HG03097 (cell line): ENCODE measurements at regions not wholly inside any gene's neighbourhood (a gene's known extent, or its start where the extent isn't known, plus 50 kb on each side); places are given as distances from the start of the nearest gene placed in this dataset.
"Not testable (repeated sequence)": the region's sequence is repeated elsewhere in the genome, so short reads cannot be mapped to it uniquely, and the experiment has no call there.

Experiments used
- ATAC-seq: cut with Tn5 transposase; IDR thresholded peaks from one replicate; pipeline ENCODE4 v1.9.1; 2021; ENCODE audit not compliant: unreplicated experiment, low FRiP score

DNA sequence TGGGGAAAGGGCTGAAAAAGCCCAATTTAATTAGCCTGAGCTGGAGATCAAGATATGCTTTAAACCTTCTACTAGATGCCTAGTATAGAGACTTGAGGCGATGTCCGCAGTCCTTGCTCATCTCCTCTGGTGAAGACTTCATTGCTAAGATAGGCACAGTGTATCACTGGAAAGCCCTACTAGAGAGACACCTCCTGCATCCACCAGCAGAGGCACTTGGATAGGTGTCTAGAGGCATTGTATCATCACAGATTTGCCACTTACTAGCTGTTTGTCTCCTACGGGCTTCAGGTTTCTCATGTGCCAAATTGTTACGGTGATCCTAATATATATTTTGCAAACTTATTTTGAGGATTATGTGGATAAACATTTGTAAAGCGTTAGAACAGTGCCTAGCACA lies 1048.5 kb downstream of the GALC start:
- ATAC-seq: no peak

DNA sequence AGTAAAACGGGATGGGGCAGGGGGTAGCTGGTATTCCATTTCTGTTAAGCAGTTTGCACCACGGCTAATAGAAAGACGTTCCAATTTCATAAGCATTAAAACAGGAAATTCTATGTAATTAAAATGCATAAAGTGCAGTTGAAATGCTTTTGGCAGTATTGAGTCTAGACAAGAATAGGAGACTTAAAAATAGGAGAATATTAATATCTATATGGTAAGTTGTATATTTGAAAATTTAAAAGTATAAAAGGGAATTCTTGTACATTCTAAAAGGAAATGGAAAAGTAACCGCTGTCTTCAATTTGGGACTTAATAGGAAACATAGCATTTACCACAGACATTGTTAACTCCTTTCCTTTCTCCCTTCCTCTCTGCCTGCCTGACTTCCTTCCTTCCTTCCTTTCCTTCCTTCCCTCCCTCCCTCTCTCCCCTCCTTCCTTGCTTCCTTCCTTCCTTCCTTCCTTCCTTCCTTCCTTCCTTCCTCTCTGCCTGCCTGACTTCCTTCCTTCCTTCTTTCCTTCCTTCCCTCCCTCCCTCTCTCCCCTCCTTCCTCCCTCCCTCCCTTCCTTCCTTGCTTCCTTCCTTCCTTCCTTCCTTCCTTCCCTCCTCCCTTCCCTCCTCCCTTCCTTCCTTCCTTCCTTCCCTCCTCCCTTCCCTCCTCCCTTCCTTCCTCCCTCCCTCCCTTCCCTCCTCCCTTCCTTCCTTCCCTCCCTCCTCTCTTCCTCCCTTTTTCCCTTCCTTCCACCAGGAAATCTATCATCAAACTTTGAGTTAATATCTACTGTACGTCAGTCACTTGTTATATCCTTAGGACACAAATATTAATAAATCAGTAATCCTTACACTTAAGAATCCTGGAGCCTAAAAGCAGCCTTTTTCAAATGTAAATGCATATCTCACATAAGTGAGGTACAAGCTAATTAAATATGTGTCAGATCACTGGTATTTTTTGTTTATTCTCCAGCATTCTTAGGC lies 1049.3 kb downstream of the GALC start:
- ATAC-seq: no peak

DNA sequence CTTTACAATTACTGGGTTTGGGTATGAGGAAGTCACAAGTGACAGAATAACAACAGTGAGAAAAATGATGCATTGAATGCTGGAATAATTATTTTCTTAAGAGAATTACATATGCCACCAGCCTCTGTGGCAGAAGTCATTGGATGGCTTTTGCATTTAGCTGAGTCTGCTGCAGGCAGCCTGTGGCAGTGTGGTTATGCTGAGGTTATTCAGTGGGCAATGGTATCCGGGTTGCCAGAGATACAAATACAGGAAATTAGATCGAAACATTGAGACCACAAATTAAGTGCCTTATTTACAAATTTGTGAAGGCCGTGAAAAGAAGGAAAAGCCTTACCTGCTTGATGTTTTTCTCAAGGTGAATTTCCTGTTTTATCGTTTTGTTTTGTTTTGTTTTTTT lies 1050.0 kb downstream of the GALC start:
- ATAC-seq: no peak

DNA sequence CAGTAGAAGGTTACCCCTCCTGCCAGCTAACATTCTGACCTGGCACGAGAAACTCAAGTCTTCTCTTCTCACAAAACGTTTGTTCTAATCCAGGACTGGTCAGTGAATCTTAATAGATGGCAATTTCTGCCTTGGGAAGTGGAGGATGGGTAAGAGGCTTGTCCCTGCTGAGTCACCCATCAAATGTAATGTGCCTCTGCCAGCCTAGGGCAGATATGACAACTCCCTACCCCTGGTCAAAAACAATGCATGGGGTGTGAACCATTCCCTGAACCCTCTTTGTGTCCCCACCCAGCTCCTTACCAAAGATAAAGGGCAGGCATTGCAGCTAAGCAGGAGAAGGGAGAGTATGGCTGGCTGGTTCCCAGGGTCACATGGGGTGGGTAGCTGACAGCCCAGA lies 1052.9 kb downstream of the GALC start:
- no peak for ATAC-seq

DNA sequence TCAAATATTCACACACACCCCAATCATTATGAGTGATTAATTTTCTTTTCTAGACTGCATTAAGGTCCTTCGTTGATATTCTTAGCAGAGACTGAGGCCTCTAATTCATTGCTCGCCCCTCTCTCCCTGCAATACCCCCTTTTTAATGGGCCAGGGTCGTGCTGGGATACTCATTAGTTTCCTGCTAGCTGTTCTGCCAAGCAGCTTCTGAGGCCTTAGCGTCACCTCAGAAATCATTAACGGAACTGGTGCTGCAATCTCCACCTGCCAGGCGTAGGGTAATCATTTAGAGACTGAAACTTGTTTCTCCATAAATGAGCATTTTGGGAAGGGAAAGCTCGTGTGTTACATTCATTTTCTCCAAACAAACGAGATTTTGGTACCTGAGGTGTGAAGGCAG lies 1054.7 kb downstream of the GALC start:
- no peak for ATAC-seq

DNA sequence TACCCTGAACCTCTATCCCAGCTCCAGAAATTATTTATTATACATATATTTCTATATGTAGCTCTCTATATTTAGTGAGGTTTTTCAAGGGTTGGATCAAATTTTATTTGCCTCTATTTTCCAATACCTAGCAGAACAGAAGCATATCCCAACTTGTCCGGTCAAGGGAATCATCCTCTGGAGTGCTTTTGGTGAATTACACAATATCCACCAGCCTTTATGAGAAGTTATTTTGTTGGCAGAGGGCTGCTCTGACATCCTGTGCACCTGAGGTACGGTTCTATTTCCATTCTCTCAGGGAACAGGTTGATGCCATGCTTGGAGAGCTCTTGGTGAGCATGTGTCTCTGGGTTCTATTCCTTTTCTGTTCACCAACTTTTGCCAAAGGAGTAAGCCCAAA lies 1056.4 kb downstream of the GALC start:
- no peak for ATAC-seq

DNA sequence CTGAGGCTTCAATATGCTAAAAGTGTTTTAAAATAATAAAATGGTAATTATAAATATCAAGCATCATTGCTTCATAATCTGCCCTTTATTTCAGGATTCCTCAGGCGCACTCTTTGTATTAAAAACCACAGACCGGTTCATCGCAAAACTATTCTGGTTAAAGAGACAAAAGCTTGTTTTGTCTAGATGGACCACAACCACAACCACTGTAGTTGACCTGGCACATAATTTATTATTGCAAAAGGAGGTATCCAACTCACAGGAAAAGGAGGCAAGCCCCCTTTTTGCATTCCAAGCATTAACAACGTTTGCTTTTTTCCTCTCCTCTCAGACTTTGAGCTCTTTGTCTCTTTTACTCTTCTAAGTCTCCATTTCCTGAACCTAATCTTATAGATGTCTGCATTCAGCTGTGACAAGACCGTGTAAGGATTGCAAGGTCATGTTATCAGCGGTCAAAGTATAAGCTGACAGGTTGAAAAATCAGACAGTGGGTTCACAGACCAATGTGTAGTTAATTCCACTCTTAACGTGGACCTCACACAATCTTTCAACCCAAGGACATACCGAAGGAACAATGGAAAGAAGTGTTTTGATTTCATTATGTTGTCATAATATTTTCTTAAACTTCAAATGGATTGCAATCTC lies 1057.6 kb downstream of the GALC start:
- no peak for ATAC-seq

DNA sequence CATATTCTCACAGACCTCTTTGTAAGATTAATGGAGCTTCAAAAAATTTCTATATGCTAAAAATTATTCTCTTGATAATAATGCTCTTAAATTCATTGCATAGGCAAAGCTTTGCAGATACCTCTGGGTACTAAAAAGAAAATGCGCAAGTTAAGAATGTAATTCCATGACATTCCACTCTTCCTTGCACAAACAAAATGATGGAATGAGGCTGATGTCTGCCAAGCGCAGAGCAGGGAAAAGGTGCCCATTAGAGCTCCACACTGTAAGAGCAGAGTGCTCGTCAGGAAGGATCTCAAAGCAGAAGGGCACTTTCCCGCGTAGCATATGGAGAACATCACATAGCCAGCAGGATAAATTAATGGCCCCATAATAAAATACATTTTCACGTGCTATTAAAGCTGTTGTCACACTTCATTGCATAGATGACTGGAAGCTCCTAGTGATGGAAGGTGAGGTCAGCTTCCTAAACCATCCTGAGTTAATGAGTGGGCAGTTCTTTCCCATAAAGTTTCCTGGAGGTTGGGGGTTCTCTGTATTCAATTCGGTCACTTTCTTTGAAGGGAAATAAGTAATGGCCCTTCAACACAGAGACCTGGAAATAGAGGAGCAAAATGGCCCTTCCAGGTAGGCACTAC lies 1058.9 kb downstream of the GALC start:
- ATAC-seq: no peak

DNA sequence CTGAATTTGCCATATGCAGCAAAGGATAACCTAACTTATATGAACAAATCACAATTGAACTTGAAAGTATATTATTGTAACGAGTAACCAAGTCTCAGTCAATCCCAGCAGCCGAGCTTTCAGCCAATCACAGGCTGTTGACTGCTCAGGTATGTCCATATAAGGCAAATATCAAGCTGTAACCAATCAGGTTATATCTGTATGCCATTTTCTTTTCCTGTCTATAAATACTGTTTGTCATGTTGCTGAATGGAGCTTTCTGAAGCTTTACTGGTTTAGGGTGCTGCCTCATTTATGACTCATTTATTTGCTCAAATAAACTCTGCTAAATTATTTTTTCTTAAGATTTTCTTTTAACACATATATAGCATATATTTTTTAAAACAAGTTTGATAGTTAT lies 1059.5 kb downstream of the GALC start:
- ATAC-seq: no peak

DNA sequence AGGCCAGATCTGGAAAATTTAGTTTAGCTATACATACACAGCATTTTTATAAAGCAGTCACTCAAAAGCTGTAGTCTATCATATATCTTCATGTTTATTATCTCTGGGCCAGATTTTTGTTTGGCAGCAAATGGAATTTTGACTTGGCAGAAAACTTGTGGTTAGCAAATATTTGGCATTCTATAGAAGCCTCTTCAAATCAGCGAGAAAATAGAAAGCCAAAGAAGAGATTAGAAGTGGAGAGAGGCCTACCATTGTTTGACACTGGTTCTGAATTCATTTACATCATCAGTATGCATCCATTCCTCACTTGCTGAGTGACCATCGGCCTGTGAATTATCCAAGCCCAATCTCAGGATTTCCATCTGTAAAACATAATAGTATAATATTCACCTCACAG lies 1077.6 kb downstream of the GALC start:
- no peak for ATAC-seq

DNA sequence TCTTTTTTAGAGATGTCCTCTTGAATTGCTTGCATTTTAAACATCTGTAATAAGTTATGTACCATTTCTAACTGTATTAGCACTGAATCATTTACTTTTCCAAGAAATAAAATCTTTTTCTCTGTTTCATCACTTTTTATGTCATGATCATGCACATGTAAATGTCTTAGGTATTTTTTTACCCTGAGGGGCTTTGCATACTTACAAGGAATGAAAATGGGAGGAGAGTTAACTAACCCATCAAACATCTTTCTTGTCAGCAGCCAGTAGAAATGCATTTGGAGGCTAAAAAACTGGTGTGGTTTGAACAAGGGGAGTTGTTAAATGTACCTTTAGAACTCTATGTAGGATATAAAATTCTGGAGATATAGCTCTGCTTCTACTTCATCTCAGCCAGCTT lies 1080.3 kb downstream of the GALC start:
- ATAC-seq: no peak

DNA sequence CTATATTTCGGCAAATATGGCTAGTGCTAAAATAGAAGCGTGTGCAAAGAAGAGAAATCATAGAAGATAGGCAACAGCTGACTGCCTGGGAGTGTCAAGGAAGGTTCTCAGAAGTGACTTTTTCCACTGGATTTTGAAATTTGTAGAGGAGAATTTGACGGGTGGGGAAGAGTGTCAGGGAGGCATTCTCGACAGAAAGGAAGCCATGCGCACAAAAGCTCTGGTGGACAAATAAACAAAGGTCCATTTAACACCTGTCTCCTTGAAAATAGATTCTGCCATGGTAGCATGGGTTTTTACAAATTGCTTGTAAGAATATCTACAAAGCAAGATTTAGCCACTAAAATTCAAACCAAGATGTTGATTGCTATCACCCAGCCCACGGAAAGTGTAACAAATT lies 1081.5 kb downstream of the GALC start:
- no peak for ATAC-seq

DNA sequence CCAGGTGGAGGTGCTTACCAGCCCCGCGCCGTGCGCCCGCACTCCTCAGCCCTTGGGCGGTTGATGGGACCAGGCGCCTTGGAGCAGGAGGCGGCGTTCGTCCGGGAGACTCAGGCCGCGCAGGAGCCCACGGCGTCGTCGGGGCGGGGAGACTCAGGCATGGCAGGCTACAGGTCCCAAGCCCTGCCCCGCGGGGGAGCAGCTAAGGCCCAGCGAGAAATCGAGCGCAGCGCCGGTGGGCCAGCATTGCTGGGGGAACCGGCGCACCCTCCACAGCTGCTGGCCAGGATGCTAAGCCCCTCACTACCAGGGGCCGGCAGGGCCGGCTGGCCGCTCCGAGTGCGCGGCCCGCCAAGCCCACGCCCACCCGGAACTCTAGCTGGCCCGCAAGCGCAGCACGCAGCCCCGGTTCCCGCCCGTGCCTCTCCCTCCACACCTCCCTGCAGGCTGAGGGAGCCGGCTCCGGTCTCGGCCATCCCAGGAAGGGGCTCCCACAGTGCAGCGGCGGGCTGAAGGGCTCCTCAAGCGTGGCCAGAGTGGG lies 1087.5 kb downstream of the GALC start:
- ATAC-seq: not testable (repeated sequence)

DNA sequence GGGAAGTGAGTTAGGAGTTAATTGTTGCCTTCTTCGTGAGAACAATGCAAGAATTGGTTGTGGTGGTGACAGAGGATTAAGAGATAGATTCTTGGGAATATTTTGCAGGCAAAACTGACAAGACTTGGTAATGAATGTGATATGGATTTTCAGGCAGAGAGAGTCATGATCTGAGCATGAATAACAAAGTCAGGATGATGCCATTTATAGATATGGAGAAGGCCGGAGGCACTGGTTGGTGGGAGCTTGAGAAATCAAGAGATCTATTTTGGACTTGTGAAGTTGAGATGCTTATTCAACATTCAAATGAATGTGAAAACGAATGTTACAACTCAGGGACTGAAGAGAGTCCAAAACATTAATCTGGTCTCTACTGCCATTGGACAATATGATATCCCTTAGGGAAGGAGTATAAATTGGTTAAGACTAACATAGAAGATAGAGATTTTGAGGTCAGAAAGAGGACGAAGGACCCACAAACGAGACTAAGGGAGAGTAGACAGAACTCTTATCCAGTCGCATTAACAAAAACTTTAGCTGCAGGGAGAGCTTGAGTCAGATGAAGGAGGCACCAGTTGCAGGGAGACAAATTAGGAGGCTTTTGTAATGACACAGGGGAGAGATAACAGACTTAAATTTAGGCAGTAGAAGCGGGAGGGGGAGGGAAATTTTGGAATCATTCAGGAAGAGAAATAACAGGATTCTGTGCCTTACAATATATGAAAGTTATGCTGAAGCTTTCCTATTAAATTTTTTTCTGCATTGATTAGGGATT lies 1090.6 kb downstream of the GALC start:
- ATAC-seq: no peak

DNA sequence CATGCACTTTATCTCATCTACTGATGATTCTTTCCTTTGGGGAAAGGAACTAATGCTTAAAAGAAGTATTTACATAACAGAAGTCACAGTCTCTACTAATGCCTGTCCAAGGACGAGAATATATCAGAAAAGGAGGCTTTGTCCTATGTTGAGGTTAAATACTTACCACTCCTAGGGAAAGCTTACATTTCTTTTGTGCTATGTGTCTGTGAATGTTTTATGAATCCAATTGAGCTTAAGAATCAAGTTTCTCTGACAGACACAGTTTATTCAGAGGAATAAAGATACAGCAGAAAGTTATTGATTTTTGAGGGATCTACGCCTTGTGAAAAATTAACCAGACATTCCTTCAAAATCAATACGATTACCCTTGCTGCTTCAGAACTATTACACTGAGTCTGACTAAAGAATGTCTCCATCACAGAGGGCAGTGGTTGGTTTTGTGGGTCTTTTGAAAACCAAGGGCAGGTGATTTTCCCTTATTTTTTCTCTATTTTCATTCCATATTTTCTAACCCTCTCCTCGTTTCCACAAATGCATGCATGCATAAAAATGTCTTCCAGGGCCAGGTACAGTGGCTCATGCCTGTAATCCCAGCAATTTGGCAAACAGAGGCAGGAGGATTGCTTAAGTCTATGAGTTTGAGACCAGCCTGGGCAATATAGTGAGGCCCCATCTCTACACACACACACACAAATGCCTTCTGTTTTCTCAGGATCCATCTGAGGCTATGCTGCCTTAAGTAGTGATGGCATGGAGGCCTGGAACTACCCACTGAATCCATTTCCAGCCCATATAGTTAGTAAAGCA lies 1095.1 kb downstream of the GALC start:
- ATAC-seq: no peak

DNA sequence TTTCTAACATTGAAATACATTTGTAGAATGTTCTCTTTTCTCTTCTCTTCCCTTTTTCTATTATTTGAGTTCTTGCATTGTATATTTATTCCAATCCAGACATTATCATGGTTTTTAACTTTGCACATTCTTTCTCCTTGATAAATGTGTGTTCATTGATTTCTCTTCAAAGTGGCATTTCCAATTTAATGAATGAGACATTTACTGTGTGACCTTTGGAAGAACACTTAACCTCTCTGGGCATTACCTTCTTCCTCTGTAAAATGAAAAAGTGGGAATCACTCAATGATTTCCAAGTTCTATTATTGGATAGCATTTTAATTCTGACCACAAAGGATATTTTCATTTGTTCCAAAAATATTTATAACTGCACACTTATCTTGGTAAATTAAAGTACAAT lies 1095.8 kb downstream of the GALC start:
- no peak for ATAC-seq

DNA sequence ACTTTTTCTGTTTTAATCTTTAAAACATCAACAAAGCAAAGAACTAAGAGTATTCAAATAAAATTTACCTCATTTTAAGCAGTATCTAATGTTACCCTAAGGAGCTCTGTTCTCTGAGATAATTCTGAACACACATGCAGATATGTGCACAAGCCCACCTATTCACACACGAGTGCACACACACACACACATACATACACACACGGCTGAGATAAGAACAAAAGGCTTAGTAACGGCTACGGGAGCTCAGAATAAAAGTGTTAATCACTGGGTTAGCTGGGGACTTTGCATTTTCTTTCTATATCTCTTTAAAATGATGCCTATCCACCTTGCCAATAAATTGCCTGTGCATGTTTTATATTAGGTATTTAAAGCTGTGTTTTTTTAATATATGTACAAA lies 1096.3 kb downstream of the GALC start:
- no peak for ATAC-seq

DNA sequence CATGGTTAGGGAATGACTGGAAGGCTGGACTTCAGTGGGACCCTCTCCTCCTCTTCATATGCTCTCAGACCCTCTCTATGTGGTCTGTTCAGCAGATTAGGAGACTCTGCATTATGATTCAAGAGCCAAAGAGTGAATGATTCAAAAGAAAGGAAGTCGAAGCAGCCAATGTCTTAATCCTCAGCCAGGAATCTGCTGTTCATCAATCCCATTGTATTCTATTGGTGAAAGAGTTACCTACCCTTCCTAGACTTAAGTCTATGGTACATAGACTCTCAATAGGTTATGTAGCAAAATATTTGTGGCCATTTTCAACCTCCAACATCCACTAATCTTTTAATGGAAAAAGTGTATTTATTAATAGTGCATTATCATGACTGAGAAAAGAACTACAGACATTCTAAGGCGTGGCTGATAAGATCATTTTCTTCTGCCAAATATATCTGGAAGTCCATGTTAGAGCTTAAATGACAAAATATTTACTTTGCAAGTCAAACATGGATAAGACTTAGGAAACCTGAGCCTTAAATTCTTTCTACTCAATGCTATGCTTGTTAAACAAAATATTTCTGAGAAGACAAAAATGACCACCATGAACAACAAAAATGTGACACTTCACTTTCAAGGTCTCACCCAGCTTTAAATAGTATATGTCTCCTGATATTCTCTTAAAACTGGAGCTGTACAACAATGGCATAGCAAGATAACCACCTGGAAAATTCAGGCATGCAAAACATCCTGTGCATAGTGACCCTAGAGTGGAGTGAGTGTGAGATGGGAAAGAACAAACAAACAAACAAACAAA lies 1100.6 kb downstream of the GALC start:
- ATAC-seq: no peak

DNA sequence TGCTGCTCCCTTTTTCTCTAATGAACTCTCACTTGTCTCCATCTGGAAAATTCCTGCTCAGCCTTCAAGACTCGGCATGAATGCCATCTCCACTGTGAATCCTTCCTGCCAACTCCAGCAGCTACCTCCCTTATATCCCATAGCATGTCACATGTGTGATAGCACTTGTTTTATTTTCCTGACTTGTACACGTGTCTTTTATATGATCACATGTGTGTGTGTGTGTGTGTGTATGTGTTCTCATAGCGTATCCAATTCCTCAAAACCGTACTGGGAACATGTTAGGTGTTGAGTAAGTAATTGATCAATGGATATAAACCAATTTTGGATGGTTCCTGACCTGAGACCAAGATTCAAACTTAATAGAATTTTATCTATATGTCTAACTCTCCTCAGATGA lies 1107.7 kb downstream of the GALC start:
- no peak for ATAC-seq
